H1 (cell line): ENCODE measurements at regions not wholly inside any gene's neighbourhood (a gene's known extent, or its start where the extent isn't known, plus 50 kb on each side); places are given as distances from the start of the nearest gene placed in this dataset.

ENCODE experiments used
- POLR2A ChIP-seq, 2 experiments: IDR thresholded peaks; 1 replicate in 1 of 2; 2 replicates in 1 of 2; pipeline ENCODE4 v1.6.1; 2011; ENCODE audit warnings: low read depth in 2 of 2, low read length in 2 of 2, mild to moderate bottlenecking in 2 of 2; ENCODE audit errors: control extremely low read depth in 1 of 2
- SIN3A ChIP-seq, 2 experiments: IDR thresholded peaks in 1 of 2; conservative IDR thresholded peaks in 1 of 2; 2 replicates each; pipeline ENCODE4 v1.6.1; 2011 to 2012; ENCODE audit warnings: low read length in 2 of 2, improper control_type of control experiment in 1 of 2, low read depth in 1 of 2, mild to moderate bottlenecking in 1 of 2
- TF ChIP-seq, protein P1 (sequence below), 3 experiments: IDR thresholded peaks; 1 replicate in 2 of 3; 2 replicates in 1 of 3; pipeline versions ENCODE4 v1.5.1 to v1.6.1; 2011; ENCODE audit warnings: low read length in 3 of 3, mild to moderate bottlenecking in 3 of 3, inconsistent platforms in 2 of 3, low read depth in 1 of 3, moderate library complexity in 1 of 3; ENCODE audit not compliant: insufficient read depth in 1 of 3; ENCODE audit errors: control extremely low read depth in 1 of 3
- TF ChIP-seq, protein P2 (sequence below): IDR thresholded peaks from 2 replicates; pipeline ENCODE4 v1.6.1; 2012; ENCODE audit warnings: inconsistent platforms
- TF ChIP-seq, protein P3 (sequence below): IDR thresholded peaks from 2 replicates; pipeline ENCODE4 v1.6.1; 2011; ENCODE audit warnings: low read length, improper control_type of control experiment

DNA sequence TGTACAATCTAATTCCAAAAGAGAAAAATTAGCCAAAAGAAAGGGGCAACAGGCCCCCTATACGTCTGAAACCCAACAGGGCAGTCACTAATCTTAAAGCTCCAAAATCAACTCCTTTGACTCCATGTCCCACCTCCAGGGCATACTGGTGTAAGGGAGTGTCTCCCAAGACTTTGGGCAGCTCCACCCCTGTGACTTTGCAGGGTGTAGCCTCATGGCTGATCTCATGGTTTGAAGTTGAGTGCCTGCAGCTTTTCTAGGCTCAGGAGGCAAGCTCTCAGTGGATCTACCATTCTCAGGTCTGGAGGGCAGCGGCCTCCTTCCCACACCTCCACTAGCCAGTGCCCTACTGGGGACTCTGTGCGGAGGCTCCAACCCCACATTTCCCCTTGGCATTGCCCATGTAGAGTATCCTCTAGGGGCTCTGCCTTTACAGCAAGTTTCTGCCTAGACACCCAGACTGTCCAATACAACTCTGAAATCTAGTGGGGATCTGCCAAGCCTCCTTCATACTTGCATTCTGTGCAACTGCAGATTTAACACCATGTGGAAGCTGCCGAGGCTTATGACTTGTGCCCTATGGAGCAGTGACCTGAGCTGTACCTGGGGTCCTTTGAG is 94.5 kb downstream of the TRIM29 start:
- TF ChIP-seq, protein P1, sequence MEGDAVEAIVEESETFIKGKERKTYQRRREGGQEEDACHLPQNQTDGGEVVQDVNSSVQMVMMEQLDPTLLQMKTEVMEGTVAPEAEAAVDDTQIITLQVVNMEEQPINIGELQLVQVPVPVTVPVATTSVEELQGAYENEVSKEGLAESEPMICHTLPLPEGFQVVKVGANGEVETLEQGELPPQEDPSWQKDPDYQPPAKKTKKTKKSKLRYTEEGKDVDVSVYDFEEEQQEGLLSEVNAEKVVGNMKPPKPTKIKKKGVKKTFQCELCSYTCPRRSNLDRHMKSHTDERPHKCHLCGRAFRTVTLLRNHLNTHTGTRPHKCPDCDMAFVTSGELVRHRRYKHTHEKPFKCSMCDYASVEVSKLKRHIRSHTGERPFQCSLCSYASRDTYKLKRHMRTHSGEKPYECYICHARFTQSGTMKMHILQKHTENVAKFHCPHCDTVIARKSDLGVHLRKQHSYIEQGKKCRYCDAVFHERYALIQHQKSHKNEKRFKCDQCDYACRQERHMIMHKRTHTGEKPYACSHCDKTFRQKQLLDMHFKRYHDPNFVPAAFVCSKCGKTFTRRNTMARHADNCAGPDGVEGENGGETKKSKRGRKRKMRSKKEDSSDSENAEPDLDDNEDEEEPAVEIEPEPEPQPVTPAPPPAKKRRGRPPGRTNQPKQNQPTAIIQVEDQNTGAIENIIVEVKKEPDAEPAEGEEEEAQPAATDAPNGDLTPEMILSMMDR (IDR thresholded peaks at IDR 0.05; ENCODE audit: control extremely low read depth in 1 of 3, insufficient read depth in 1 of 3, low read depth in 1 of 3, low read length in 3 of 3) = no peak
- TF ChIP-seq, protein P2, sequence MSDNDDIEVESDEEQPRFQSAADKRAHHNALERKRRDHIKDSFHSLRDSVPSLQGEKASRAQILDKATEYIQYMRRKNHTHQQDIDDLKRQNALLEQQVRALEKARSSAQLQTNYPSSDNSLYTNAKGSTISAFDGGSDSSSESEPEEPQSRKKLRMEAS = no peak
- TF ChIP-seq, protein P3, sequence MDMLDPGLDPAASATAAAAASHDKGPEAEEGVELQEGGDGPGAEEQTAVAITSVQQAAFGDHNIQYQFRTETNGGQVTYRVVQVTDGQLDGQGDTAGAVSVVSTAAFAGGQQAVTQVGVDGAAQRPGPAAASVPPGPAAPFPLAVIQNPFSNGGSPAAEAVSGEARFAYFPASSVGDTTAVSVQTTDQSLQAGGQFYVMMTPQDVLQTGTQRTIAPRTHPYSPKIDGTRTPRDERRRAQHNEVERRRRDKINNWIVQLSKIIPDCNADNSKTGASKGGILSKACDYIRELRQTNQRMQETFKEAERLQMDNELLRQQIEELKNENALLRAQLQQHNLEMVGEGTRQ = no peak
- no peak for TF ChIP-seq POLR2A (IDR thresholded peaks at IDR 0.05; ENCODE audit: control extremely low read depth in 1 of 2, low read depth in 2 of 2, low read length in 2 of 2)
- no peak for TF ChIP-seq SIN3A (conservative IDR thresholded peaks at IDR 0.05 in 1 of 2, IDR thresholded peaks at IDR 0.05 in 1 of 2; ENCODE audit: low read depth in 1 of 2, low read length in 2 of 2)
